ENCODE measurements at regions not wholly inside any gene's neighbourhood (a gene's known extent, or its start where the extent isn't known, plus 50 kb on each side); places are given as distances from the start of the nearest gene placed in this dataset.

DNA sequence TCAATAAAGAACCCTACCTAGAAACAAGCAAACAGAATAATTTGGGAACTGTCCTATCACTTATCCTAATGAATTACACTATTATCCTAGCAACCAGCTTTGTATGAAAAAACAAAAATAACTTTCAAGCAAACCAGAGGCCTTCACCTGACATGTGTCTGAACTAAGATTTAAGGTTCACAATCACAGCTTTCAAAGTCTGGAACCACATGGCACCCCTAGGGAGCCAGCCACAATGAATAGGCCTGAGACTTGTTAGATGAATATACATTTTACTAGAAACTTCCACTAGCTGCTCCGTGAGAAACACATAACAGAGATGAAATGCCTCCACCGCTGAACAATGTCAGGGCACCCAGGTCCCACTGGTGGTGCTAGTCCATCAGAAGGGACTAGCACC lies 65.8 kb upstream of the CYP2D6 start:
- 86% methylated on average over 2 of the region's 2 CpGs for WGBS (ENCODE audit: missing lambda C conversion rate)
- TF ChIP-seq ZSCAN20 (CRISPR knock-in tag; IDR thresholded peaks at IDR 0.05) (no peak), FOSB (CRISPR knock-in tag; IDR thresholded peaks at IDR 0.05) (no peak), ZNF302 (CRISPR knock-in tag; IDR thresholded peaks at IDR 0.05) (no peak), KDM1A (IDR thresholded peaks at IDR 0.05; ENCODE audit: low read depth) (no peak), CEBPB (IDR thresholded peaks at IDR 0.05) (no peak), BHLHE40 (IDR thresholded peaks at IDR 0.05; ENCODE audit: low read depth, low read length) (no peak), NPAS2 (CRISPR knock-in tag; IDR thresholded peaks at IDR 0.05; ENCODE audit: borderline replicate concordance) (no peak), HEYL (CRISPR knock-in tag; IDR thresholded peaks at IDR 0.05) (no peak), NFE2L2 (conservative IDR thresholded peaks at IDR 0.05; ENCODE audit: low read length) (no peak), ATOH8 (CRISPR knock-in tag; IDR thresholded peaks at IDR 0.05; ENCODE audit: low read depth) (no peak), HDAC2 (IDR thresholded peaks at IDR 0.05) (no peak), CBX8 (IDR thresholded peaks at IDR 0.05) (no peak), HOXB13 (CRISPR knock-in tag; IDR thresholded peaks at IDR 0.05; ENCODE audit: low read depth) (no peak), ZC3H11A (IDR thresholded peaks at IDR 0.05) (no peak)
- TF ChIP-seq, protein P1, sequence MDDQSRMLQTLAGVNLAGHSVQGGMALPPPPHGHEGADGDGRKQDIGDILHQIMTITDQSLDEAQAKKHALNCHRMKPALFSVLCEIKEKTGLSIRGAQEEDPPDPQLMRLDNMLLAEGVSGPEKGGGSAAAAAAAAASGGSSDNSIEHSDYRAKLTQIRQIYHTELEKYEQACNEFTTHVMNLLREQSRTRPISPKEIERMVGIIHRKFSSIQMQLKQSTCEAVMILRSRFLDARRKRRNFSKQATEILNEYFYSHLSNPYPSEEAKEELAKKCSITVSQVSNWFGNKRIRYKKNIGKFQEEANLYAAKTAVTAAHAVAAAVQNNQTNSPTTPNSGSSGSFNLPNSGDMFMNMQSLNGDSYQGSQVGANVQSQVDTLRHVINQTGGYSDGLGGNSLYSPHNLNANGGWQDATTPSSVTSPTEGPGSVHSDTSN (IDR thresholded peaks at IDR 0.05): no peak
- ATAC-seq (no peak), DNase-seq (ENCODE audit: low read depth in 1 of 2, low spot score in 1 of 2) (no peak), FAIRE-seq (no peak)
- Histone ChIP-seq H3K27ac (no peak overlapping the region), H3K9me3 (no peaks in the 10 kb centered on the region), H3K4me1 (no peaks in the 10 kb centered on the region), H3K4me3 (no peak overlapping the region), H3K4me2 (no peak overlapping the region)
- POLR2A ChIA-PET: no interaction called here
- CTCF ChIA-PET: interaction anchor here (0.7 to 1.2 kb wide), 3 partner anchors 28 to 248 kb away, joined by 3 to 5 read pairs (median 4); no protein-coding TSS in a partner anchor

DNA sequence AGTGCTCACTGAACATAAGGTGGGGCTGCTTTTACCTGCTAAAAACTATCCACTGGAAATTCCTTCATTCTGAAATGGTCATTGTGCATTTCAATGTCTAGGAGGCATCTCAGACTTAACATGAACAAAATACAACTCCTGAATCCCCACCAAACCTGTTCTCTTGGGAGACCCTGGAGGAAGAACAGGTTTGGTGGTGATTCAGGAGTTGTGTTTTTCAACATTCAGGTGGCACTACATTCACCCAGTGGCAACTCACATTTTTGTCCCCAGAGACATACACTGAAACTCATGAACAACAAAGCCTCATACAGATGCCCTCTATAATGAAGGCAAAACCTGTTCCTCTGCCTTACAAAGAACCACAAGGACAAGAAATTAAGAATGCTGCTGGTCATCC lies 64.3 kb upstream of the CYP2D6 start:
- Histone ChIP-seq H3K9me3 (no peaks in the 10 kb centered on the region), H3K4me1 (no peaks in the 10 kb centered on the region), H3K27ac (no peak overlapping the region), H3K4me3 (no peak overlapping the region), H3K4me2 (no peak overlapping the region)
- no peak for ATAC-seq
- no peak for FAIRE-seq
- TF ChIP-seq MAFK (IDR thresholded peaks at IDR 0.05; ENCODE audit: partially characterized antibody): no peak
- POLR2A ChIA-PET: no interaction called here
- DNase-seq (ENCODE audit: low read depth in 1 of 2, low spot score in 1 of 2): no peak
- CTCF ChIA-PET: interaction anchor here (1.1 kb wide), 1 partner anchor 22 kb away, joined by 3 read pairs; no protein-coding TSS in a partner anchor

- FAIRE-seq: no peak
- no peak for DNase-seq (ENCODE audit: low read depth in 1 of 2, low spot score in 1 of 2)
- TF ChIP-seq ZC3H11A (IDR thresholded peaks at IDR 0.05) (no peak), MAFK (IDR thresholded peaks at IDR 0.05; ENCODE audit: partially characterized antibody) (peak; percentile 58)
- no peak for ATAC-seq
- no peaks in the 10 kb centered on the region for H3K9me3 ChIP-seq
- no peak overlapping the region for H3K4me3 ChIP-seq
- 96% methylated on average over 9 of the region's 10 CpGs for WGBS (ENCODE audit: missing lambda C conversion rate)
- CTCF ChIA-PET: interaction anchor here (0.6 to 1.1 kb wide), 2 partner anchors 23 to 314 kb away, joined by 3 read pairs; no protein-coding TSS in a partner anchor
- POLR2A ChIA-PET: no interaction called here
- H3K4me1 ChIP-seq: peaks cover 3% of the 10 kb centered on the region; the same call in 2 of the 3 replicates
- H3K27ac ChIP-seq: no peak overlapping the region
- no peak overlapping the region for H3K4me2 ChIP-seq
These were observed 63.7 kb upstream of the CYP2D6 start for GRCh38 chr22:42194104-42194851.

- ChIA-PET POLR2A (no interaction called here), CTCF (interaction anchor here (1.1 kb wide), 1 partner anchor 10 kb away, joined by 3 read pairs; no protein-coding TSS in a partner anchor)
- no peak overlapping the region for H3K4me2 ChIP-seq
- H3K4me3 ChIP-seq: no peak overlapping the region
- H3K4me1 ChIP-seq: peaks cover 14% of the 10 kb centered on the region
- TF ChIP-seq FOSB (CRISPR knock-in tag; IDR thresholded peaks at IDR 0.05) (no peak), HOXB5 (CRISPR knock-in tag; IDR thresholded peaks at IDR 0.05) (no peak), ATOH8 (CRISPR knock-in tag; IDR thresholded peaks at IDR 0.05; ENCODE audit: low read depth) (no peak), TFCP2L1 (CRISPR knock-in tag; IDR thresholded peaks at IDR 0.05) (no peak), ESRRA (IDR thresholded peaks at IDR 0.05; ENCODE audit: borderline replicate concordance, low read length) (no peak), HEYL (CRISPR knock-in tag; IDR thresholded peaks at IDR 0.05) (no peak), FOSL2 (IDR thresholded peaks at IDR 0.05) (no peak), FOSL2 (CRISPR knock-in tag; IDR thresholded peaks at IDR 0.05) (no peak), RCOR1 (IDR thresholded peaks at IDR 0.05; ENCODE audit: low read depth, low read length) (no peak), SREBF2 (IDR thresholded peaks at IDR 0.05) (no peak), KDM1A (IDR thresholded peaks at IDR 0.05; ENCODE audit: low read depth) (no peak), CBX8 (IDR thresholded peaks at IDR 0.05) (no peak), MAZ (IDR thresholded peaks at IDR 0.05; ENCODE audit: borderline replicate concordance, low read depth, low read length) (no peak)
- TF ChIP-seq, protein P2, sequence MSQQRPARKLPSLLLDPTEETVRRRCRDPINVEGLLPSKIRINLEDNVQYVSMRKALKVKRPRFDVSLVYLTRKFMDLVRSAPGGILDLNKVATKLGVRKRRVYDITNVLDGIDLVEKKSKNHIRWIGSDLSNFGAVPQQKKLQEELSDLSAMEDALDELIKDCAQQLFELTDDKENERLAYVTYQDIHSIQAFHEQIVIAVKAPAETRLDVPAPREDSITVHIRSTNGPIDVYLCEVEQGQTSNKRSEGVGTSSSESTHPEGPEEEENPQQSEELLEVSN (IDR thresholded peaks at IDR 0.05; ENCODE audit: borderline replicate concordance, low read depth): no peak
- DNase-seq (ENCODE audit: low read depth in 1 of 2, low spot score in 1 of 2) (no peak), ATAC-seq (no peak), FAIRE-seq (no peak)
- H3K9me3 ChIP-seq: no peaks in the 10 kb centered on the region
- WGBS (ENCODE audit: missing lambda C conversion rate): 76% methylated on average over 3 of the region's 3 CpGs
- H3K27ac ChIP-seq: no peak overlapping the region
These were observed 61.9 kb upstream of the CYP2D6 start for GRCh38 chr22:42192547-42192946.

Data from A549 (cell line).